Vagina (tissue), 2 donors: ENCODE measurements at regions not wholly inside any gene's neighbourhood (a gene's known extent, or its start where the extent isn't known, plus 50 kb on each side); places are given as distances from the start of the nearest gene placed in this dataset.

ENCODE experiments used
- CTCF ChIP-seq, 3 experiments: fragments of 450-650 bp in 2 of 3; fragments of 200-600 bp in 1 of 3; sonication (generic) in 1 of 3; IDR thresholded peaks; one replicate each; pipeline ENCODE4 v1.5.1; 2017 to 2019; ENCODE audit warnings: antibody characterized with exemption in 3 of 3, mild to moderate bottlenecking in 2 of 3, moderate library complexity in 2 of 3
- POLR2AphosphoS5 ChIP-seq, 2 donors: sonication (generic); formaldehyde crosslinking; IDR thresholded peaks; one replicate each; pipeline ENCODE4 v1.9.0; 2017; ENCODE audit warnings: antibody characterized with exemption in 2 of 2, mild to moderate bottlenecking in 2 of 2, low read depth in 1 of 2; ENCODE audit not compliant: insufficient read depth in 1 of 2

DNA sequence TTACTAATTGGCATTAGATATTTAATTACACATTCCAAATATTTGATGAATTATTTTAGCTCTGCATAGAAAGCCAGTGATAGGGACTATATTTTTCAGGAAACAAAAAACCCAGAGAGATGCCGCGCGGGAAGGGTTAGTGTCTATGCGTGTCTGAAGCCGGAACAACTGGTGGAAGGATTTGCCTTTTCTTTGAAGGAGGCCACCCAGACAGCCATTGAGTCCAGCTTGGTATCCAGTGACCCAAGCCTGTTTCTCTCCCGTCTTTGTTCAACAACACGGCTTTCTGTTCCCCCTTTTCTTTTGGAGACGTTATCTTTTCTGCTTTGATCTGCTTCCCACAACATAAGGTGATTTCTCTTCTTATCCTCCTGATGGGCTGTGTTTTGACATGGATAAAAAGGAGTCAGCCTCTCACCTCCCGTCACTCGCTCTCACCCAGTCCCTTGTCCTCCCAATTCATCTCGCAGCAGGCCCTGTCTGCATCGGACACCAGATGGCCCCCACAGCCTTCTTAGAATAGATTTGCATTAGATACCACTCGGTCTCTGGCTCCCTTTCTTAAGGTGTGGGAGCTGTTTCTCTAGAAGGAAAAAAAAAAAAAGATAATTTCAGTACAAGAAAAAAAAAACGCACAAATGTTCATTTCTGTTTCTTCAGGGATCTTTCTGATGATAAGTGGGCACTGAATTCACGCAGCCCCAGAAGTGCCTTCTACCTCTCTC is 361.8 kb downstream of the ZNF536 start:
- TF ChIP-seq CTCF (IDR thresholded peaks at IDR 0.05) (peak in 1 of 3 experiments; percentile 13), POLR2AphosphoS5 (IDR thresholded peaks at IDR 0.05; ENCODE audit: insufficient read depth in 1 of 2, low read depth in 1 of 2) (no peak)
